ENCODE measurements at regions not wholly inside any gene's neighbourhood (a gene's known extent, or its start where the extent isn't known, plus 50 kb on each side); places are given as distances from the start of the nearest gene placed in this dataset.

- DNase-seq (ENCODE audit: low spot score), result no peak
Measured at GRCh38 chr2:180364719-180365118, 357.6 kb upstream of the CWC22 start.

- DNase-seq (ENCODE audit: low spot score), result no peak
Measured at GRCh38 chr2:180360283-180360618, 353.2 kb upstream of the CWC22 start.

- no peak for DNase-seq (ENCODE audit: low spot score)
Measured at GRCh38 chr2:180359522-180360282, 352.6 kb upstream of the CWC22 start.

- no peak for DNase-seq (ENCODE audit: low spot score)
Measured at GRCh38 chr2:180358458-180358857, 351.4 kb upstream of the CWC22 start.

- DNase-seq (ENCODE audit: low spot score), result no peak
Measured at GRCh38 chr2:180356676-180357075, 349.6 kb upstream of the CWC22 start.

GRCh38 chr2:180352620-180353019, 345.5 kb upstream of the CWC22 start:
- DNase-seq (ENCODE audit: low spot score), result no peak

- DNase-seq (ENCODE audit: low spot score), result no peak
Measured at GRCh38 chr2:180349809-180350208, 342.7 kb upstream of the CWC22 start.

GRCh38 chr2:180343528-180344345, 336.6 kb upstream of the CWC22 start:
- no peak for DNase-seq (ENCODE audit: low spot score)

- no peak for DNase-seq (ENCODE audit: low spot score)
Measured at GRCh38 chr2:180337136-180337535, 330.0 kb upstream of the CWC22 start.

- DNase-seq (ENCODE audit: low spot score), result no peak
Measured at GRCh38 chr2:180336550-180336949, 329.5 kb upstream of the CWC22 start.

GRCh38 chr2:180334514-180334913, 327.4 kb upstream of the CWC22 start:
- DNase-seq (ENCODE audit: low spot score), result no peak

- DNase-seq (ENCODE audit: low spot score), result no peak
Measured at GRCh38 chr2:180328795-180329422, 321.8 kb upstream of the CWC22 start.

GRCh38 chr2:180327185-180327584, 320.1 kb upstream of the CWC22 start:
- no peak for DNase-seq (ENCODE audit: low spot score)

GRCh38 chr2:180325416-180326120, 318.5 kb upstream of the CWC22 start:
- DNase-seq (ENCODE audit: low spot score), result no peak

- no peak for DNase-seq (ENCODE audit: low spot score)
Measured at GRCh38 chr2:180324182-180324581, 317.1 kb upstream of the CWC22 start.

- DNase-seq (ENCODE audit: low spot score), result no peak
Measured at GRCh38 chr2:180322781-180323180, 315.7 kb upstream of the CWC22 start.

GRCh38 chr2:180319586-180320405, 312.7 kb upstream of the CWC22 start:
- DNase-seq (ENCODE audit: low spot score), result no peak

- DNase-seq (ENCODE audit: low spot score), result no peak
Measured at GRCh38 chr2:180314086-180314485, 307.0 kb upstream of the CWC22 start.

GRCh38 chr2:180312542-180312941, 305.4 kb upstream of the CWC22 start:
- DNase-seq (ENCODE audit: low spot score), result no peak

- DNase-seq (ENCODE audit: low spot score), result no peak
Measured at GRCh38 chr2:180307096-180307495, 300.0 kb upstream of the CWC22 start.

GRCh38 chr2:180306346-180306745, 299.2 kb upstream of the CWC22 start:
- no peak for DNase-seq (ENCODE audit: low spot score)

Measured in SW480 (cell line).